ENCODE measurements at regions not wholly inside any gene's neighbourhood (a gene's known extent, or its start where the extent isn't known, plus 50 kb on each side); places are given as distances from the start of the nearest gene placed in this dataset.

GRCh38 chr2:21452263-21452662, 328.5 kb downstream of the TDRD15 start:
- DNase-seq: no peak

GRCh38 chr2:21452678-21453077, 328.9 kb downstream of the TDRD15 start:
- DNase-seq: no peak

GRCh38 chr2:21453723-21454450, 330.1 kb downstream of the TDRD15 start:
- DNase-seq: no peak

- DNase-seq: no peak
These were observed 331.1 kb downstream of the TDRD15 start for GRCh38 chr2:21454839-21455238.

GRCh38 chr2:21461754-21462240, 338.0 kb downstream of the TDRD15 start:
- DNase-seq: no peak

GRCh38 chr2:21466341-21466927, 342.7 kb downstream of the TDRD15 start:
- DNase-seq: no peak

GRCh38 chr2:21467280-21467818, 343.6 kb downstream of the TDRD15 start:
- DNase-seq: no peak

- no peak for DNase-seq
These were observed 344.1 kb downstream of the TDRD15 start for GRCh38 chr2:21467910-21468309.

GRCh38 chr2:21468624-21469023, 344.9 kb downstream of the TDRD15 start:
- DNase-seq: no peak

- no peak for DNase-seq
These were observed 345.4 kb downstream of the TDRD15 start for GRCh38 chr2:21469158-21469557.

GRCh38 chr2:21469564-21469963, 345.8 kb downstream of the TDRD15 start:
- DNase-seq: no peak

- no peak for DNase-seq
These were observed 356.4 kb downstream of the TDRD15 start for GRCh38 chr2:21480162-21480561.

GRCh38 chr2:21484643-21485042, 360.9 kb downstream of the TDRD15 start:
- DNase-seq: no peak

GRCh38 chr2:21486445-21486844, 362.7 kb downstream of the TDRD15 start:
- no peak for DNase-seq

- no peak for DNase-seq
These were observed 365.3 kb downstream of the TDRD15 start for GRCh38 chr2:21489080-21489479.

GRCh38 chr2:21498016-21498415, 374.2 kb downstream of the TDRD15 start:
- no peak for DNase-seq

- no peak for DNase-seq
These were observed 376.7 kb downstream of the TDRD15 start for GRCh38 chr2:21500401-21500945.

- DNase-seq: no peak
These were observed 377.7 kb downstream of the TDRD15 start for GRCh38 chr2:21501376-21502027.

- no peak for DNase-seq
These were observed 392.1 kb downstream of the TDRD15 start for GRCh38 chr2:21515903-21516302.

- DNase-seq: no peak
These were observed 395.6 kb downstream of the TDRD15 start for GRCh38 chr2:21519412-21519811.

GRCh38 chr2:21519821-21520220, 396.1 kb downstream of the TDRD15 start:
- no peak for DNase-seq

GRCh38 chr2:21535826-21536225, 412.1 kb downstream of the TDRD15 start:
- DNase-seq: no peak

GRCh38 chr2:21539685-21540084, 415.9 kb downstream of the TDRD15 start:
- DNase-seq: no peak

GRCh38 chr2:21543630-21544029, 419.9 kb downstream of the TDRD15 start:
- no peak for DNase-seq

Measured in stimulated activated CD4-positive, alpha-beta T cell treated with anti-CD3 and anti-CD28 coated beads, Interleukin-4, amount 100 ng/mL, for 24 hours (primary cell).